Mesothelial cell of epicardium (in vitro differentiated cells): ENCODE measurements at regions not wholly inside any gene's neighbourhood (a gene's known extent, or its start where the extent isn't known, plus 50 kb on each side); places are given as distances from the start of the nearest gene placed in this dataset.

Experiments used
- DNase-seq, 2 experiments: peaks; one replicate each; pipeline ENCODE4 v3.0.0; 2021; ENCODE audit warnings: low spot score in 2 of 2; ENCODE audit not compliant: unreplicated experiment in 2 of 2
- H3K27ac Mint-ChIP-seq: 2 replicates; pipeline ENCODE4 v1.8.0; 2021; ENCODE audit warnings: mixed read lengths
- H3K27me3 Mint-ChIP-seq: 2 replicates; pipeline ENCODE4 v1.8.0; 2021; ENCODE audit warnings: low read depth, mixed read lengths
- H3K36me3 Mint-ChIP-seq: 2 replicates; pipeline ENCODE4 v1.8.0; 2021; ENCODE audit warnings: mixed read lengths
- H3K4me1 Mint-ChIP-seq: 2 replicates; pipeline ENCODE4 v1.8.0; 2021; ENCODE audit warnings: mixed read lengths
- H3K4me3 Mint-ChIP-seq: 2 replicates; pipeline ENCODE4 v1.8.0; 2021; ENCODE audit warnings: mild to moderate bottlenecking, moderate library complexity, mixed read lengths
- H3K9me3 Mint-ChIP-seq: 2 replicates; pipeline ENCODE4 v1.8.0; 2021; ENCODE audit warnings: mixed read lengths
- TF ChIP-seq, protein P1 (sequence below): fragments of 200-600 bp; sonication (generic); IDR thresholded peaks from one replicate; pipeline ENCODE4 v1.5.0; 2021; ENCODE audit warnings: antibody characterized with exemption; ENCODE audit not compliant: unreplicated experiment

- H3K27ac Mint-ChIP-seq = no peak overlapping the region
- H3K4me3 Mint-ChIP-seq = no peak overlapping the region
- H3K9me3 Mint-ChIP-seq = peaks cover 11% of the 10 kb centered on the region
- TF ChIP-seq, protein P1, sequence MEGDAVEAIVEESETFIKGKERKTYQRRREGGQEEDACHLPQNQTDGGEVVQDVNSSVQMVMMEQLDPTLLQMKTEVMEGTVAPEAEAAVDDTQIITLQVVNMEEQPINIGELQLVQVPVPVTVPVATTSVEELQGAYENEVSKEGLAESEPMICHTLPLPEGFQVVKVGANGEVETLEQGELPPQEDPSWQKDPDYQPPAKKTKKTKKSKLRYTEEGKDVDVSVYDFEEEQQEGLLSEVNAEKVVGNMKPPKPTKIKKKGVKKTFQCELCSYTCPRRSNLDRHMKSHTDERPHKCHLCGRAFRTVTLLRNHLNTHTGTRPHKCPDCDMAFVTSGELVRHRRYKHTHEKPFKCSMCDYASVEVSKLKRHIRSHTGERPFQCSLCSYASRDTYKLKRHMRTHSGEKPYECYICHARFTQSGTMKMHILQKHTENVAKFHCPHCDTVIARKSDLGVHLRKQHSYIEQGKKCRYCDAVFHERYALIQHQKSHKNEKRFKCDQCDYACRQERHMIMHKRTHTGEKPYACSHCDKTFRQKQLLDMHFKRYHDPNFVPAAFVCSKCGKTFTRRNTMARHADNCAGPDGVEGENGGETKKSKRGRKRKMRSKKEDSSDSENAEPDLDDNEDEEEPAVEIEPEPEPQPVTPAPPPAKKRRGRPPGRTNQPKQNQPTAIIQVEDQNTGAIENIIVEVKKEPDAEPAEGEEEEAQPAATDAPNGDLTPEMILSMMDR = no peak
- peaks cover 1% of the 10 kb centered on the region for H3K4me1 Mint-ChIP-seq
- H3K27me3 Mint-ChIP-seq = no peaks in the 10 kb centered on the region
- H3K36me3 Mint-ChIP-seq = no peaks in the 10 kb centered on the region
- DNase-seq = no peak
Observed at GRCh38 chr11:28535677-28536076, 427.5 kb downstream of the METTL15 start.

DNA sequence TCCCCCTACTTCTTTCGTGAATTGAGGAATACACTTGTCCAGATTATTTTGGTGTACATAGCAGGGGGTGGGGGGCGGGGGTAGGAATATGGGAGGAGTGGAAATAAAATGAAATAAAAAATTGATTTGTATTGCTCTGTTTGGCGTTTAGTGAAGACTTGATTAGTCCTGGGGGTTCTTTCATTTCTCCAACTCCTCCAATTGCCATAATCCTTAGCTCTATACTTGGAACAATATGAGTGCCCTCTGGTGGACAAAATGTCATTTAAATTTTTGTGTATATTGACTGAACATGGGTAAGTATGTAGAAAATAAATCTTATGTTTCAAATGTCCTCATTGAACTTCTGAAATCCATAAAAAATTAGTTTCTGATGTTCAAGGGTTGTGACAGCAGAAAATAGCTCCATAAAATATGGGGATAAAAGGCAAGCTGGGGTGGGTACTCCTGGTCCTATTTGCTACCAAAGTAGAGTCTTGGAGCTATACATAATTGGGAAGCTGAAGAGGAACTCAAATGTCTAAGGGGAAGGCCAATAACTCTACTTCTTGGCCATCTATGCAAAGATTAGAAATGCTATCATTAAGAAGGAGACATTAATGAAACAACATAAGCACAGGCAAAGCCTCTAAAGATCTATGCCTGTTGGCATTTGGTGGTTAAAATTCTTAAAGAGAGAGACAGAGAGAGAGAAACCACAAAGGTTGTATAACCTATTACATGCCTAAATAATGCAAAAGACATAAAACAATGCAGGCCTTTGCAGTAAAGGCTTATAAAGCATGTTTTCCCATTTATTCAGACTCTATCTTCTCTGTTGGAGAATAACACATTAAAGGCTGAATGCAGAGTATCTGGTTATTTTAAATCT lies 421.6 kb downstream of the METTL15 start:
- Mint-ChIP-seq H3K27ac (no peak overlapping the region), H3K4me1 (no peaks in the 10 kb centered on the region), H3K9me3 (peaks cover 37% of the 10 kb centered on the region), H3K36me3 (peaks cover 17% of the 10 kb centered on the region), H3K4me3 (no peak overlapping the region), H3K27me3 (no peaks in the 10 kb centered on the region)
- TF ChIP-seq, protein P1 = peak; percentile 36
- DNase-seq = no peak

DNA sequence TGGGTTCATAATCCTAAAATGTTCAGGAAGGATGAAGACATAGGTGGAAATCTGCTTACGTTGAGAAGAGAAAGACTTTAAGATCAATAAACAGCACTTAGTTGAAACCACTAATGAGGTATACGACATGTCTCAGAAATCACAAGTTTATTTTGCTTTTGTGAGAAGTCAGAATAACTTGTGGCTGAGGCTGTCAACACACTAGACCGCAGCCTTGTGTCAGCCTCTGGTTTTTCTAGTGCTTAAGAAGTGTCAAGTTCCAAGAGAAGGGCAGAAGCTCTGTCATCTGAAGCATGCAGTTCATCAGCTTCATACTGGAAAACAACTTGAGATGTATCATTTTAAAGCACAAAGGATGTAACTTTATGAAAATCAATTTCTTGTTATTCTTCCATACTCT lies 420.9 kb downstream of the METTL15 start:
- no peaks in the 10 kb centered on the region for H3K27me3 Mint-ChIP-seq
- no peaks in the 10 kb centered on the region for H3K4me1 Mint-ChIP-seq
- H3K27ac Mint-ChIP-seq = no peak overlapping the region
- peaks cover 44% of the 10 kb centered on the region for H3K9me3 Mint-ChIP-seq
- DNase-seq = no peak
- TF ChIP-seq, protein P1 = no peak
- peaks cover 24% of the 10 kb centered on the region for H3K36me3 Mint-ChIP-seq
- H3K4me3 Mint-ChIP-seq = no peak overlapping the region

- Mint-ChIP-seq H3K27me3 (no peaks in the 10 kb centered on the region), H3K27ac (no peak overlapping the region), H3K4me3 (no peak overlapping the region), H3K4me1 (no peaks in the 10 kb centered on the region), H3K9me3 (peaks cover 51% of the 10 kb centered on the region), H3K36me3 (peaks cover 27% of the 10 kb centered on the region)
- no peak for DNase-seq
- TF ChIP-seq, protein P1 = no peak
Observed at GRCh38 chr11:28528217-28528616, 420.0 kb downstream of the METTL15 start.

DNA sequence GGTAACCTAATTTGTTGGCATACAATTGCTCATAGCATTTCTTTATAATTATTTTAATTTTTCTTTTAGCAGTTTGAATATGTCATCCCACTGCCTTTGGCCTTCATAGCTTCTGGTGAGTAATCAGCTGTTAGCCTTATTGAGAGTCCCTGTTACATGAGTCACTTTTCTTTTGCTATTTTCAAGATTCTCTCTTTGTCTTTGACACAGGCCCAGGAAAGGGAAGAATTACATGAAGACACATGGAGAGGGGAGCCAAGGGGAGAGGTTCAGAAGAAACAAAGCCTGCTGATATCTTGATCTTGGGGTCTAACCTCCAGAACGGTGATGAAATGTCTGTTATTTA lies 418.2 kb downstream of the METTL15 start:
- no peak for DNase-seq
- H3K27ac Mint-ChIP-seq = no peak overlapping the region
- no peak overlapping the region for H3K4me3 Mint-ChIP-seq
- TF ChIP-seq, protein P1 = no peak
- no peaks in the 10 kb centered on the region for H3K4me1 Mint-ChIP-seq
- H3K27me3 Mint-ChIP-seq = no peaks in the 10 kb centered on the region
- H3K36me3 Mint-ChIP-seq = peaks cover 28% of the 10 kb centered on the region
- peaks cover 53% of the 10 kb centered on the region for H3K9me3 Mint-ChIP-seq
